ENCODE measurements at regions not wholly inside any gene's neighbourhood (a gene's known extent, or its start where the extent isn't known, plus 50 kb on each side); places are given as distances from the start of the nearest gene placed in this dataset.
"Not testable (repeated sequence)": the region's sequence is repeated elsewhere in the genome, so short reads cannot be mapped to it uniquely, and the experiment has no call there.

- TF ChIP-seq CTCF (IDR thresholded peaks at IDR 0.05), result not testable (repeated sequence)
- peak in 1 of 2 donors; percentile 6 for TF ChIP-seq POLR2A (IDR thresholded peaks at IDR 0.05)
Observed at GRCh38 chr16:21501223-21501868, 98.0 kb upstream of the METTL9 start.

Measured in gastroesophageal sphincter (tissue), 3 donors.